HL-60 (cell line): ENCODE measurements at regions not wholly inside any gene's neighbourhood (a gene's known extent, or its start where the extent isn't known, plus 50 kb on each side); places are given as distances from the start of the nearest gene placed in this dataset.

Experiments used
- DNase-seq, 2 experiments: peaks; one replicate each; pipeline ENCODE4 v3.0.0-alpha.2; 2010 to 2020; ENCODE audit warnings: low read depth in 1 of 2, low spot score in 1 of 2
- H3K27ac ChIP-seq: fragments of 250-450 bp; sonication (Bioruptor Pico); replicated peaks from 2 replicates; pipeline ENCODE4 v1.5.1; 2020; ENCODE audit warnings: mild to moderate bottlenecking, moderate library complexity
- H3K27me3 ChIP-seq: fragments of 250-450 bp; sonication (Bioruptor Pico); 2 replicates; pipeline ENCODE4 v1.5.1; 2021; ENCODE audit warnings: mild to moderate bottlenecking, moderate library complexity; ENCODE audit not compliant: insufficient read depth, poor library complexity, severe bottlenecking
- H3K4me3 ChIP-seq: replicated peaks from 2 replicates; pipeline ENCODE4 v1.5.1; 2011; ENCODE audit warnings: mild to moderate bottlenecking, control low read depth, low read length; ENCODE audit not compliant: insufficient read depth
- CTCF ChIP-seq: IDR thresholded peaks from one replicate; pipeline ENCODE4 v1.5.1; 2011; ENCODE audit warnings: low read length, control low read depth, inconsistent platforms; ENCODE audit not compliant: insufficient read depth
- GABPA ChIP-seq: IDR thresholded peaks from 2 replicates; pipeline ENCODE4 v1.6.1; 2012; ENCODE audit warnings: low read depth
- REST ChIP-seq: IDR thresholded peaks from 2 replicates; pipeline ENCODE4 v1.6.1; 2012; ENCODE audit warnings: low read depth; ENCODE audit not compliant: insufficient replicate concordance
- SPI1 ChIP-seq: IDR thresholded peaks from 2 replicates; pipeline ENCODE4 v1.6.1; 2012; ENCODE audit warnings: low read depth, mild to moderate bottlenecking, borderline replicate concordance

GRCh38 chrX:63404332-63404731, 53.2 kb upstream of the SPIN4 start:
- Histone ChIP-seq H3K27ac (no peak overlapping the region), H3K4me3 (no peak overlapping the region), H3K27me3 (no peaks in the 10 kb centered on the region)
- TF ChIP-seq REST (no peak), SPI1 (no peak), CTCF (no peak)
- DNase-seq = no peak

- TF ChIP-seq GABPA (no peak), CTCF (no peak), SPI1 (no peak)
- Histone ChIP-seq H3K4me3 (no peak overlapping the region), H3K27me3 (no peaks in the 10 kb centered on the region), H3K27ac (no peak overlapping the region)
- DNase-seq = no peak
Measured at GRCh38 chrX:63402106-63402505, 51.0 kb upstream of the SPIN4 start.
